SH-SY5Y (cell line): ENCODE measurements at regions not wholly inside any gene's neighbourhood (a gene's known extent, or its start where the extent isn't known, plus 50 kb on each side); places are given as distances from the start of the nearest gene placed in this dataset.

Experiments used
- GATA2 ChIP-seq: IDR thresholded peaks from 2 replicates; pipeline ENCODE4 v1.6.1; 2011; ENCODE audit warnings: mild to moderate bottlenecking, low read depth, low read length
- GATA3 ChIP-seq: IDR thresholded peaks from 2 replicates; pipeline ENCODE4 v1.6.1; 2011; ENCODE audit warnings: low read depth, mild to moderate bottlenecking, low read length, moderate library complexity

GRCh38 chr9:117828466-117828865, 124.3 kb downstream of the TLR4 start:
- TF ChIP-seq GATA2 (no peak), GATA3 (no peak)
